ENCODE measurements at regions not wholly inside any gene's neighbourhood (a gene's known extent, or its start where the extent isn't known, plus 50 kb on each side); places are given as distances from the start of the nearest gene placed in this dataset.

- TF ChIP-seq CHD7 (IDR thresholded peaks at IDR 0.05; ENCODE audit: insufficient replicate concordance, low read length) (no peak), CTBP2 (IDR thresholded peaks at IDR 0.05; ENCODE audit: borderline replicate concordance, insufficient read depth, insufficient read length, low read length) (no peak), SIX5 (IDR thresholded peaks at IDR 0.05; ENCODE audit: low read depth, low read length) (no peak), TBP (IDR thresholded peaks at IDR 0.05; ENCODE audit: low read depth, low read length) (no peak), NANOG (IDR thresholded peaks at IDR 0.05; ENCODE audit: insufficient read depth, low read depth, low read length, poor library complexity, severe bottlenecking) (no peak), JUN (IDR thresholded peaks at IDR 0.05; ENCODE audit: low read depth, low read length) (no peak), BCL11A (IDR thresholded peaks at IDR 0.05; ENCODE audit: low read depth in 2 of 2, low read length in 2 of 2) (no peak), GABPA (IDR thresholded peaks at IDR 0.05; ENCODE audit: borderline replicate concordance, insufficient read depth, low read length) (no peak), KDM1A (IDR thresholded peaks at IDR 0.05; ENCODE audit: borderline replicate concordance, low read length) (no peak), TEAD4 (IDR thresholded peaks at IDR 0.05; ENCODE audit: low read depth, low read length) (no peak), CHD1 (IDR thresholded peaks at IDR 0.05; ENCODE audit: low read depth, low read length) (no peak)
Observed at GRCh38 chr2:120561379-120562035, 174.2 kb upstream of the GLI2 start (continued).
